ENCODE measurements at regions not wholly inside any gene's neighbourhood (a gene's known extent, or its start where the extent isn't known, plus 50 kb on each side); places are given as distances from the start of the nearest gene placed in this dataset.
"Not testable (repeated sequence)": the region's sequence is repeated elsewhere in the genome, so short reads cannot be mapped to it uniquely, and the experiment has no call there.

- no peak for DNase-seq (ENCODE audit: low spot score)
Observed at GRCh38 chr14:56996721-56997399, 186.6 kb upstream of the OTX2 start.

GRCh38 chr14:56995010-56995409 lies 184.7 kb upstream of the OTX2 start:
- DNase-seq (ENCODE audit: low spot score) = peak; percentile 17

- DNase-seq (ENCODE audit: low spot score) = peak; percentile 54
Observed at GRCh38 chr14:56992332-56992820, 182.1 kb upstream of the OTX2 start.

- DNase-seq (ENCODE audit: low spot score) = not testable (repeated sequence)
Observed at GRCh38 chr14:56990991-56991627, 180.8 kb upstream of the OTX2 start.

- DNase-seq (ENCODE audit: low spot score) = no peak
Observed at GRCh38 chr14:56989359-56989758, 179.1 kb upstream of the OTX2 start.

- no peak for DNase-seq (ENCODE audit: low spot score)
Observed at GRCh38 chr14:56979936-56980335, 169.7 kb upstream of the OTX2 start.

GRCh38 chr14:56976211-56976610 lies 165.9 kb upstream of the OTX2 start:
- no peak for DNase-seq (ENCODE audit: low spot score)

- no peak for DNase-seq (ENCODE audit: low spot score)
Observed at GRCh38 chr14:56975521-56975920, 165.2 kb upstream of the OTX2 start.

GRCh38 chr14:56972948-56973347 lies 162.7 kb upstream of the OTX2 start:
- DNase-seq (ENCODE audit: low spot score) = no peak

GRCh38 chr14:56964895-56965294 lies 154.6 kb upstream of the OTX2 start:
- DNase-seq (ENCODE audit: low spot score) = no peak

- peak; percentile 52 for DNase-seq (ENCODE audit: low spot score)
Observed at GRCh38 chr14:56963381-56963780, 153.1 kb upstream of the OTX2 start.

GRCh38 chr14:56962444-56963080 lies 152.3 kb upstream of the OTX2 start:
- no peak for DNase-seq (ENCODE audit: low spot score)

GRCh38 chr14:56959869-56960268 lies 149.6 kb upstream of the OTX2 start:
- DNase-seq (ENCODE audit: low spot score) = no peak

GRCh38 chr14:56959121-56959520 lies 148.8 kb upstream of the OTX2 start:
- DNase-seq (ENCODE audit: low spot score) = no peak

GRCh38 chr14:56956182-56956581 lies 145.9 kb upstream of the OTX2 start:
- no peak for DNase-seq (ENCODE audit: low spot score)

- no peak for DNase-seq (ENCODE audit: low spot score)
Observed at GRCh38 chr14:56955745-56956144, 145.5 kb upstream of the OTX2 start.

GRCh38 chr14:56953884-56954283 lies 143.6 kb upstream of the OTX2 start:
- DNase-seq (ENCODE audit: low spot score) = no peak

GRCh38 chr14:56952766-56953473 lies 142.6 kb upstream of the OTX2 start:
- no peak for DNase-seq (ENCODE audit: low spot score)

GRCh38 chr14:56949828-56950227 lies 139.5 kb upstream of the OTX2 start:
- peak; percentile 45 for DNase-seq (ENCODE audit: low spot score)

GRCh38 chr14:56945291-56945690 lies 135.0 kb upstream of the OTX2 start:
- DNase-seq (ENCODE audit: low spot score) = no peak

GRCh38 chr14:56944397-56944796 lies 134.1 kb upstream of the OTX2 start:
- DNase-seq (ENCODE audit: low spot score) = no peak

- DNase-seq (ENCODE audit: low spot score) = no peak
Observed at GRCh38 chr14:56933446-56933845, 123.2 kb upstream of the OTX2 start.

All from H4 (cell line).